OCI-LY7 (cell line): ENCODE measurements at regions not wholly inside any gene's neighbourhood (a gene's known extent, or its start where the extent isn't known, plus 50 kb on each side); places are given as distances from the start of the nearest gene placed in this dataset.

ENCODE experiments used
- BruUV-seq: library from RNA; stranded (reverse); fragments of 400-500 nt; replicated peaks from 2 replicates; lab custom pipeline; 2021; lab: Mats Ljungman, UMichigan
- CTCF ChIA-PET: fragments of 300-600 bp; sonication (Branson Sonifier 250); formaldehyde crosslinking; loops from one replicate; lab custom pipeline; 2022; ENCODE audit warnings: antibody characterized with exemption; ENCODE audit not compliant: unreplicated experiment; lab: Charles Lee
- POLR2A ChIA-PET: fragments of 300-600 bp; sonication (Branson Sonifier 250); formaldehyde crosslinking; loops from one replicate; lab custom pipeline; 2022; ENCODE audit warnings: antibody characterized with exemption; lab: Charles Lee
- DNase-seq: peaks from one replicate; pipeline ENCODE4 v3.0.0-alpha.2; 2015; ENCODE audit warnings: low spot score
- H2AFZ ChIP-seq: fragments of 200-600 bp; sonication (generic), shearing (Covaris generic); 2 replicates; pipeline ENCODE4 v1.6.1; 2014; ENCODE audit warnings: mild to moderate bottlenecking, antibody characterized with exemption, low read length, moderate library complexity
- H3K27ac ChIP-seq: fragments of 200-600 bp; sonication (generic); 2 replicates; pipeline ENCODE4 v1.5.1; 2014; ENCODE audit warnings: mixed run types, low read depth, mild to moderate bottlenecking, moderate library complexity, low read length, inconsistent platforms; ENCODE audit not compliant: poor library complexity, severe bottlenecking
- H3K36me3 ChIP-seq: fragments of 200-600 bp; sonication (generic); 2 replicates; pipeline ENCODE4 v1.6.1; 2014; ENCODE audit warnings: mild to moderate bottlenecking, antibody characterized with exemption, low read length, moderate library complexity, mixed read lengths; ENCODE audit not compliant: insufficient read depth
- H3K4me1 ChIP-seq: fragments of 200-600 bp; sonication (generic); 2 replicates; pipeline ENCODE4 v1.5.1; 2014; ENCODE audit warnings: mild to moderate bottlenecking, low read length; ENCODE audit not compliant: insufficient read depth, poor library complexity, severe bottlenecking
- H3K4me2 ChIP-seq: fragments of 200-600 bp; sonication (generic); 2 replicates; pipeline ENCODE4 v1.6.1; 2014; ENCODE audit warnings: mild to moderate bottlenecking, low read length
- H3K4me3 ChIP-seq: fragments of 200-600 bp; sonication (generic); 2 replicates; pipeline ENCODE4 v1.5.1; 2014; ENCODE audit warnings: mild to moderate bottlenecking, low read depth, low read length; ENCODE audit not compliant: poor library complexity, severe bottlenecking
- H3K79me2 ChIP-seq: fragments of 200-600 bp; sonication (generic); 2 replicates; pipeline ENCODE4 v1.6.1; 2016; ENCODE audit warnings: low read depth, mild to moderate bottlenecking, low read length, moderate library complexity, mixed read lengths; ENCODE audit not compliant: insufficient read depth
- H3K9me2 ChIP-seq: fragments of 200-600 bp; sonication (generic); 2 replicates; pipeline ENCODE4 v1.6.1; 2016; ENCODE audit warnings: mild to moderate bottlenecking, low read length, mixed read lengths; ENCODE audit not compliant: insufficient read depth
- H3K9me3 ChIP-seq: fragments of 200-600 bp; sonication (generic); 2 replicates; pipeline ENCODE4 v1.6.1; 2014; ENCODE audit warnings: mild to moderate bottlenecking, mixed run types, low read length, mixed read lengths
- H4K20me1 ChIP-seq: fragments of 200-600 bp; sonication (generic); 2 replicates; pipeline ENCODE4 v1.6.1; 2014; ENCODE audit warnings: mild to moderate bottlenecking, antibody characterized with exemption, low read length, moderate library complexity, mixed read lengths; ENCODE audit not compliant: insufficient read depth
- CTCF ChIP-seq: fragments of 200-600 bp; sonication (generic); conservative IDR thresholded peaks from 2 replicates; pipeline ENCODE4 v1.5.1; 2014; ENCODE audit warnings: mild to moderate bottlenecking, antibody characterized with exemption, low read length, moderate library complexity, mixed read lengths
- EZH2phosphoT487 ChIP-seq: fragments of 200-600 bp; sonication (generic); IDR thresholded peaks from 2 replicates; pipeline ENCODE4 v1.6.1; 2018; ENCODE audit warnings: low read depth, borderline replicate concordance, mild to moderate bottlenecking, mixed run types, antibody characterized with exemption, low read length, moderate library complexity, mixed read lengths
- intact Hi-C: fragments of 100-400 bp; cut with micrococcal nuclease; formaldehyde crosslinking; loops from one replicate; pipeline ENCODE4 v1.10.0; 2022; ENCODE audit not compliant: unreplicated experiment

GRCh38 chr3:166669781-166670180 lies 710.3 kb downstream of the ZBBX start:
- no peak overlapping the region for H2AFZ ChIP-seq
- TF ChIP-seq EZH2phosphoT487 (no peak), CTCF (no peak)
- no peak for DNase-seq
- no peak overlapping the region for H3K4me2 ChIP-seq
- ChIA-PET POLR2A (no interaction called here), CTCF (no interaction called here)
- intact Hi-C loops, result no loop called here
- no peaks in the 10 kb centered on the region for H3K9me3 ChIP-seq
- no TSS peak for BruUV-seq
- H3K4me1 ChIP-seq, result no peaks in the 10 kb centered on the region
- H3K27ac ChIP-seq, result no peak overlapping the region
- H3K79me2 ChIP-seq, result no peaks in the 10 kb centered on the region
- no peak overlapping the region for H3K4me3 ChIP-seq
- no peaks in the 10 kb centered on the region for H3K9me2 ChIP-seq
- H4K20me1 ChIP-seq, result no peaks in the 10 kb centered on the region
- no peaks in the 10 kb centered on the region for H3K36me3 ChIP-seq

- no peaks in the 10 kb centered on the region for H3K79me2 ChIP-seq
- ChIA-PET POLR2A (no interaction called here), CTCF (no interaction called here)
- no peak overlapping the region; the same call in 1 of the 2 replicates for H2AFZ ChIP-seq
- peaks cover 29% of the 10 kb centered on the region for H3K4me1 ChIP-seq
- H3K27ac ChIP-seq, result no peak overlapping the region
- BruUV-seq, result no TSS peak
- peaks cover 23% of the 10 kb centered on the region; the same call in 1 of the 2 replicates for H3K9me3 ChIP-seq
- H3K4me2 ChIP-seq, result no peak overlapping the region
- no peaks in the 10 kb centered on the region for H3K36me3 ChIP-seq
- H4K20me1 ChIP-seq, result no peaks in the 10 kb centered on the region
- no peak for TF ChIP-seq CTCF
- no peak for TF ChIP-seq EZH2phosphoT487
- no peak overlapping the region for H3K4me3 ChIP-seq
- no peaks in the 10 kb centered on the region for H3K9me2 ChIP-seq
- intact Hi-C loops, result no loop called here
- no peak for DNase-seq
Observed at GRCh38 chr3:166663194-166663593, 716.9 kb downstream of the ZBBX start.

GRCh38 chr3:166661621-166662020 lies 718.5 kb downstream of the ZBBX start:
- Histone ChIP-seq H3K4me3 (peak overlapping the region; percentile 19), H3K9me2 (no peaks in the 10 kb centered on the region), H3K9me3 (peaks cover 30% of the 10 kb centered on the region; the same call in 1 of the 2 replicates), H4K20me1 (no peaks in the 10 kb centered on the region), H3K79me2 (no peaks in the 10 kb centered on the region), H3K4me1 (peaks cover 29% of the 10 kb centered on the region), H3K36me3 (no peaks in the 10 kb centered on the region), H3K4me2 (peak overlapping the region; percentile 39; the same call in 1 of the 2 replicates), H3K27ac (peak overlapping the region; percentile 68), H2AFZ (0 out of 2 replicates have a peak overlapping the region, but pooled peaks have one; percentile 51)
- POLR2A ChIA-PET, result no interaction called here
- TF ChIP-seq EZH2phosphoT487, result no peak
- no peak for TF ChIP-seq CTCF
- intact Hi-C loops, result no loop called here
- peak; percentile 52 for DNase-seq
- BruUV-seq, result no TSS peak
- CTCF ChIA-PET, result no interaction called here
